ENCODE measurements at regions not wholly inside any gene's neighbourhood (a gene's known extent, or its start where the extent isn't known, plus 50 kb on each side); places are given as distances from the start of the nearest gene placed in this dataset.

DNA sequence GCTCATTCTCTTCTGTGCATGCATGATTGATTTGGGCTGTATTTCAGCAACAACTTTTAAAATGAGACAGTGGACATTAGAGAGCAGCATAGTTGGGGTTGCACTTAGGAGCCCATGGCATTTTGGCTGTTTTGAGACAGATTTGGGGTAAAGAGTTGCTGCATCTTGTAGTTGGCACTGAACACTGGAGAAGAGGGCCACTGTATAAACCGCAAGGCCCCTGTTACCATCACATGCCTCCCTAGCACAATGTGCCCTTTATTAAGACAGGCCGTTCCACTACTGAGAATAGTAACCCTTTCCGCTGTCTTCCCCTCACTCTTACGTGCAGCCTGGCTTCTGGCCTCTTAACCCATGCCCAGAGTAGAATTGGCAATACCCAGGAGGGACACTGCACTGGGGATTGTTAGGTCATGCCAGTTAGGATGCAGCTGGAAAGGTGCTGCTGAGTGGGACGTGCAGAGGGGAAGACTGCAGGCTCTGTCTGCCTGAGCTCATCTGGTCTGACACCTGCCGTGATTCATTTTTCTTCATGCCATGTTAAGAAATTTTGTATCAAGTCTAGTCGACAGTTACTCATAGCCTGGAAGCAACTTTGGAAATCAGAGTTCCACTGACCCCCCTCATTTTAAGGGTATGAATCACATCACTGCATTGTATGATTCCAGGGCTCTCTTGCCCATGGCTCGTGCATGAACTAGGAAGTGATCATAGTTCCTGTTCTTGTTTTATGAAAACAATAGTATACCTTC lies 146.9 kb upstream of the DMRT1 start:
- TF ChIP-seq, protein P1, sequence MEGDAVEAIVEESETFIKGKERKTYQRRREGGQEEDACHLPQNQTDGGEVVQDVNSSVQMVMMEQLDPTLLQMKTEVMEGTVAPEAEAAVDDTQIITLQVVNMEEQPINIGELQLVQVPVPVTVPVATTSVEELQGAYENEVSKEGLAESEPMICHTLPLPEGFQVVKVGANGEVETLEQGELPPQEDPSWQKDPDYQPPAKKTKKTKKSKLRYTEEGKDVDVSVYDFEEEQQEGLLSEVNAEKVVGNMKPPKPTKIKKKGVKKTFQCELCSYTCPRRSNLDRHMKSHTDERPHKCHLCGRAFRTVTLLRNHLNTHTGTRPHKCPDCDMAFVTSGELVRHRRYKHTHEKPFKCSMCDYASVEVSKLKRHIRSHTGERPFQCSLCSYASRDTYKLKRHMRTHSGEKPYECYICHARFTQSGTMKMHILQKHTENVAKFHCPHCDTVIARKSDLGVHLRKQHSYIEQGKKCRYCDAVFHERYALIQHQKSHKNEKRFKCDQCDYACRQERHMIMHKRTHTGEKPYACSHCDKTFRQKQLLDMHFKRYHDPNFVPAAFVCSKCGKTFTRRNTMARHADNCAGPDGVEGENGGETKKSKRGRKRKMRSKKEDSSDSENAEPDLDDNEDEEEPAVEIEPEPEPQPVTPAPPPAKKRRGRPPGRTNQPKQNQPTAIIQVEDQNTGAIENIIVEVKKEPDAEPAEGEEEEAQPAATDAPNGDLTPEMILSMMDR (IDR thresholded peaks at IDR 0.05) = no peak
- no peak for TF ChIP-seq POLR2A (IDR thresholded peaks at IDR 0.05)
- TF ChIP-seq EP300 (IDR thresholded peaks at IDR 0.05) = peak; percentile 31
